ENCODE measurements at regions not wholly inside any gene's neighbourhood (a gene's known extent, or its start where the extent isn't known, plus 50 kb on each side); places are given as distances from the start of the nearest gene placed in this dataset.

GRCh38 chr7:52297128-52297527, 738.3 kb upstream of the POM121L12 start:
- Mint-ChIP-seq H3K4me1 (ENCODE audit: low read depth) (peaks cover 4% of the 10 kb centered on the region), H3K27ac (no peak overlapping the region), H3K9me3 (peaks cover 17% of the 10 kb centered on the region), H3K4me3 (no peak overlapping the region), H3K27me3 (ENCODE audit: low read depth) (no peaks in the 10 kb centered on the region), H3K36me3 (ENCODE audit: low read depth) (no peaks in the 10 kb centered on the region)

- no peak overlapping the region for H3K27ac Mint-ChIP-seq
- H3K27me3 Mint-ChIP-seq (ENCODE audit: low read depth): no peaks in the 10 kb centered on the region
- no peaks in the 10 kb centered on the region for H3K36me3 Mint-ChIP-seq (ENCODE audit: low read depth)
- H3K4me1 Mint-ChIP-seq (ENCODE audit: low read depth): no peaks in the 10 kb centered on the region
- peaks cover 4% of the 10 kb centered on the region for H3K9me3 Mint-ChIP-seq
- no peak overlapping the region for H3K4me3 Mint-ChIP-seq
Measured at GRCh38 chr7:52294942-52295341, 740.5 kb upstream of the POM121L12 start.

- peaks cover 9% of the 10 kb centered on the region for H3K9me3 Mint-ChIP-seq
- H3K27me3 Mint-ChIP-seq (ENCODE audit: low read depth): no peaks in the 10 kb centered on the region
- no peaks in the 10 kb centered on the region for H3K36me3 Mint-ChIP-seq (ENCODE audit: low read depth)
- no peaks in the 10 kb centered on the region for H3K4me1 Mint-ChIP-seq (ENCODE audit: low read depth)
- H3K27ac Mint-ChIP-seq: no peak overlapping the region
- no peak overlapping the region for H3K4me3 Mint-ChIP-seq
Measured at GRCh38 chr7:52289247-52289646, 746.2 kb upstream of the POM121L12 start.

- peaks cover 13% of the 10 kb centered on the region for H3K9me3 Mint-ChIP-seq
Measured at GRCh38 chr7:52287698-52288097, 747.7 kb upstream of the POM121L12 start.

GRCh38 chr7:52285689-52286088, 749.7 kb upstream of the POM121L12 start:
- Mint-ChIP-seq H3K4me1 (ENCODE audit: low read depth) (peaks cover 4% of the 10 kb centered on the region), H3K9me3 (peaks cover 17% of the 10 kb centered on the region), H3K27ac (no peak overlapping the region), H3K36me3 (ENCODE audit: low read depth) (no peaks in the 10 kb centered on the region), H3K4me3 (no peak overlapping the region), H3K27me3 (ENCODE audit: low read depth) (no peaks in the 10 kb centered on the region)

More at GRCh38 chr7:52287698-52288097, 747.7 kb upstream of the POM121L12 start:
- Mint-ChIP-seq H3K4me1 (ENCODE audit: low read depth) (peaks cover 4% of the 10 kb centered on the region), H3K4me3 (no peak overlapping the region), H3K27me3 (ENCODE audit: low read depth) (no peaks in the 10 kb centered on the region), H3K36me3 (ENCODE audit: low read depth) (no peaks in the 10 kb centered on the region), H3K27ac (no peak overlapping the region)

GRCh38 chr7:52283335-52283734, 752.1 kb upstream of the POM121L12 start:
- Mint-ChIP-seq H3K36me3 (ENCODE audit: low read depth) (no peaks in the 10 kb centered on the region), H3K4me1 (ENCODE audit: low read depth) (peaks cover 4% of the 10 kb centered on the region), H3K27ac (no peak overlapping the region), H3K4me3 (no peak overlapping the region), H3K27me3 (ENCODE audit: low read depth) (no peaks in the 10 kb centered on the region), H3K9me3 (peaks cover 17% of the 10 kb centered on the region)

- H3K27me3 Mint-ChIP-seq (ENCODE audit: low read depth): no peaks in the 10 kb centered on the region
- no peak overlapping the region for H3K4me3 Mint-ChIP-seq
- H3K4me1 Mint-ChIP-seq (ENCODE audit: low read depth): no peaks in the 10 kb centered on the region
- H3K36me3 Mint-ChIP-seq (ENCODE audit: low read depth): no peaks in the 10 kb centered on the region
- H3K9me3 Mint-ChIP-seq: peaks cover 11% of the 10 kb centered on the region
- H3K27ac Mint-ChIP-seq: no peak overlapping the region
Measured at GRCh38 chr7:52273685-52274610, 761.5 kb upstream of the POM121L12 start.

- no peak overlapping the region for H3K4me3 Mint-ChIP-seq
- no peak overlapping the region for H3K27ac Mint-ChIP-seq
- H3K27me3 Mint-ChIP-seq (ENCODE audit: low read depth): no peaks in the 10 kb centered on the region
- H3K36me3 Mint-ChIP-seq (ENCODE audit: low read depth): no peaks in the 10 kb centered on the region
- H3K9me3 Mint-ChIP-seq: peaks cover 11% of the 10 kb centered on the region
- H3K4me1 Mint-ChIP-seq (ENCODE audit: low read depth): no peaks in the 10 kb centered on the region
Measured at GRCh38 chr7:52271703-52272102, 763.7 kb upstream of the POM121L12 start.

GRCh38 chr7:52270301-52270700, 765.1 kb upstream of the POM121L12 start:
- Mint-ChIP-seq H3K9me3 (peaks cover 8% of the 10 kb centered on the region), H3K4me1 (ENCODE audit: low read depth) (no peaks in the 10 kb centered on the region), H3K36me3 (ENCODE audit: low read depth) (no peaks in the 10 kb centered on the region), H3K27ac (no peak overlapping the region), H3K27me3 (ENCODE audit: low read depth) (no peaks in the 10 kb centered on the region), H3K4me3 (no peak overlapping the region)

GRCh38 chr7:52269669-52270068, 765.8 kb upstream of the POM121L12 start:
- H3K9me3 Mint-ChIP-seq: peaks cover 8% of the 10 kb centered on the region
- no peak overlapping the region for H3K4me3 Mint-ChIP-seq
- no peak overlapping the region for H3K27ac Mint-ChIP-seq
- no peaks in the 10 kb centered on the region for H3K36me3 Mint-ChIP-seq (ENCODE audit: low read depth)
- no peaks in the 10 kb centered on the region for H3K27me3 Mint-ChIP-seq (ENCODE audit: low read depth)
- H3K4me1 Mint-ChIP-seq (ENCODE audit: low read depth): no peaks in the 10 kb centered on the region

- no peak overlapping the region for H3K27ac Mint-ChIP-seq
- H3K36me3 Mint-ChIP-seq (ENCODE audit: low read depth): no peaks in the 10 kb centered on the region
- H3K27me3 Mint-ChIP-seq (ENCODE audit: low read depth): no peaks in the 10 kb centered on the region
- peaks cover 26% of the 10 kb centered on the region for H3K9me3 Mint-ChIP-seq
- H3K4me1 Mint-ChIP-seq (ENCODE audit: low read depth): no peaks in the 10 kb centered on the region
- H3K4me3 Mint-ChIP-seq: no peak overlapping the region
Measured at GRCh38 chr7:52261057-52261456, 774.4 kb upstream of the POM121L12 start.

- no peaks in the 10 kb centered on the region for H3K36me3 Mint-ChIP-seq (ENCODE audit: low read depth)
- peaks cover 26% of the 10 kb centered on the region for H3K9me3 Mint-ChIP-seq
- H3K27ac Mint-ChIP-seq: no peak overlapping the region
- H3K4me1 Mint-ChIP-seq (ENCODE audit: low read depth): no peaks in the 10 kb centered on the region
- H3K27me3 Mint-ChIP-seq (ENCODE audit: low read depth): no peaks in the 10 kb centered on the region
- no peak overlapping the region for H3K4me3 Mint-ChIP-seq
Measured at GRCh38 chr7:52260046-52260665, 775.3 kb upstream of the POM121L12 start.

GRCh38 chr7:52257890-52258289, 777.5 kb upstream of the POM121L12 start:
- Mint-ChIP-seq H3K4me3 (no peak overlapping the region), H3K4me1 (ENCODE audit: low read depth) (no peaks in the 10 kb centered on the region), H3K27me3 (ENCODE audit: low read depth) (no peaks in the 10 kb centered on the region), H3K36me3 (ENCODE audit: low read depth) (no peaks in the 10 kb centered on the region), H3K27ac (no peak overlapping the region), H3K9me3 (peaks cover 22% of the 10 kb centered on the region)

GRCh38 chr7:52254396-52255010, 780.9 kb upstream of the POM121L12 start:
- no peaks in the 10 kb centered on the region for H3K36me3 Mint-ChIP-seq (ENCODE audit: low read depth)
- no peaks in the 10 kb centered on the region for H3K4me1 Mint-ChIP-seq (ENCODE audit: low read depth)
- H3K27me3 Mint-ChIP-seq (ENCODE audit: low read depth): no peaks in the 10 kb centered on the region
- H3K9me3 Mint-ChIP-seq: peaks cover 23% of the 10 kb centered on the region
- no peak overlapping the region for H3K27ac Mint-ChIP-seq
- H3K4me3 Mint-ChIP-seq: no peak overlapping the region

GRCh38 chr7:52253953-52254352, 781.5 kb upstream of the POM121L12 start:
- no peak overlapping the region for H3K27ac Mint-ChIP-seq
- H3K4me1 Mint-ChIP-seq (ENCODE audit: low read depth): no peaks in the 10 kb centered on the region
- no peaks in the 10 kb centered on the region for H3K36me3 Mint-ChIP-seq (ENCODE audit: low read depth)
- H3K4me3 Mint-ChIP-seq: no peak overlapping the region
- H3K9me3 Mint-ChIP-seq: peaks cover 23% of the 10 kb centered on the region
- no peaks in the 10 kb centered on the region for H3K27me3 Mint-ChIP-seq (ENCODE audit: low read depth)

Measured in T-helper 1 cell treated with Interleukin-12 subunit alpha and Interleukin-12 subunit beta and Interleukin-4 antibody, amounts not matched to agents 30 μg/mL and 1 μg/mL, for 36 hours (primary cell).